Right cardiac atrium (tissue), 5 donors: ENCODE measurements at regions not wholly inside any gene's neighbourhood (a gene's known extent, or its start where the extent isn't known, plus 50 kb on each side); places are given as distances from the start of the nearest gene placed in this dataset.
A peak's percentile ranks its signal among the peaks of the same experiment; 100 is the strongest.

Source experiments
- ATAC-seq, 2 donors: fragments of 200-7000 bp; cut with Tn5 transposase; one replicate each; pipeline versions ENCODE4 v1.8.0 to v1.9.1; 2020; ENCODE audit warnings: moderate library complexity in 2 of 2, mild to moderate bottlenecking in 1 of 2
- DNase-seq, 3 donors: peaks; one replicate each; pipeline ENCODE4 v3.0.0-alpha.2; 2020
- H3K27ac ChIP-seq: one replicate; pipeline ENCODE4 v1.5.1; 2013; ENCODE audit warnings: mild to moderate bottlenecking, low read length, control low read depth, moderate library complexity
- H3K27me3 ChIP-seq: one replicate; pipeline ENCODE4 v1.6.1; 2013; ENCODE audit not compliant: control insufficient read depth, insufficient read depth
- H3K4me1 ChIP-seq: one replicate; pipeline ENCODE4 v1.6.1; 2013; ENCODE audit warnings: low read length; ENCODE audit not compliant: control insufficient read depth, insufficient read depth
- H3K4me3 ChIP-seq: one replicate; pipeline ENCODE4 v1.5.1; 2013; ENCODE audit warnings: low read length, control low read depth
- H3K9me3 ChIP-seq: one replicate; pipeline ENCODE4 v1.6.1; 2013; ENCODE audit warnings: low read length; ENCODE audit not compliant: control insufficient read depth
- WGBS: extraction: QIAGEN DNeasy Blood & Tissue Kit; methylation state at CpG from one replicate; pipeline ENCODE4 v1.1.7; 2013; 5-methylcytosine and 5-hydroxymethylcytosine counted together
- intact Hi-C, 4 donors: fragments of 100-400 bp; cut with DNase I; formaldehyde crosslinking; loops; one replicate each; pipeline versions ENCODE4 v1.11.0 to v1.14.0; 2022 to 2023
- donor health status: healthy with polysubstance abuse.
- donor health status: DM: no; HTN: yes; CAD: no.
- donor health status: DM: no; HTN: no; CAD: no.
- donor health status: DM: no; HTN: yes; CAD: no; lungs with severe emphysema.
- donor health status: DM: yes; HTN: yes; CAD: no.

GRCh38 chr4:137394018-137394417 is 138.3 kb downstream of the PCDH18 start:
- no peaks in the 10 kb centered on the region for H3K27me3 ChIP-seq
- no peak overlapping the region for H3K27ac ChIP-seq
- 51% methylated on average over 1 of the region's 1 CpG for WGBS
- H3K4me3 ChIP-seq: no peak overlapping the region
- intact Hi-C loops: no loop called here
- H3K4me1 ChIP-seq: no peaks in the 10 kb centered on the region
- ATAC-seq (no peak), DNase-seq (no peak)
- H3K9me3 ChIP-seq: no peaks in the 10 kb centered on the region

- intact Hi-C loops: no loop called here
- no peak overlapping the region for H3K4me3 ChIP-seq
- no peak overlapping the region for H3K27ac ChIP-seq
- ATAC-seq: no peak
- no peaks in the 10 kb centered on the region for H3K27me3 ChIP-seq
- no peaks in the 10 kb centered on the region for H3K9me3 ChIP-seq
- DNase-seq: no peak
- 58% methylated on average over 2 of the region's 2 CpGs for WGBS
- no peaks in the 10 kb centered on the region for H3K4me1 ChIP-seq
Observed at GRCh38 chr4:137393044-137393443, 139.2 kb downstream of the PCDH18 start.

- intact Hi-C loops: no loop called here
Observed at GRCh38 chr4:137390707-137391106, 141.6 kb downstream of the PCDH18 start.

GRCh38 chr4:137389911-137390520 is 142.3 kb downstream of the PCDH18 start:
- 85% methylated on average over 1 of the region's 1 CpG for WGBS
- H3K9me3 ChIP-seq: no peaks in the 10 kb centered on the region
- DNase-seq (no peak), ATAC-seq (no peak)
- H3K4me3 ChIP-seq: no peak overlapping the region
- H3K4me1 ChIP-seq: no peaks in the 10 kb centered on the region
- no peak overlapping the region for H3K27ac ChIP-seq
- H3K27me3 ChIP-seq: no peaks in the 10 kb centered on the region
- intact Hi-C loops: no loop called here

More at GRCh38 chr4:137390707-137391106, 141.6 kb downstream of the PCDH18 start:
- Histone ChIP-seq H3K9me3 (no peaks in the 10 kb centered on the region), H3K4me3 (no peak overlapping the region), H3K27ac (no peak overlapping the region), H3K27me3 (no peaks in the 10 kb centered on the region), H3K4me1 (no peaks in the 10 kb centered on the region)
- no peak for DNase-seq
- ATAC-seq: no peak

GRCh38 chr4:137387924-137388323 is 144.4 kb downstream of the PCDH18 start:
- Histone ChIP-seq H3K27ac (no peak overlapping the region), H3K9me3 (no peaks in the 10 kb centered on the region), H3K4me3 (no peak overlapping the region), H3K27me3 (no peaks in the 10 kb centered on the region), H3K4me1 (no peaks in the 10 kb centered on the region)
- intact Hi-C loops: no loop called here
- ATAC-seq (no peak), DNase-seq (no peak)
- WGBS: 45% methylated on average over 3 of the region's 3 CpGs

GRCh38 chr4:137384476-137384875 is 147.8 kb downstream of the PCDH18 start:
- no peak overlapping the region for H3K27ac ChIP-seq
- no peaks in the 10 kb centered on the region for H3K27me3 ChIP-seq
- H3K9me3 ChIP-seq: no peaks in the 10 kb centered on the region
- H3K4me1 ChIP-seq: no peaks in the 10 kb centered on the region
- 38% methylated on average over 1 of the region's 1 CpG for WGBS
- no peak overlapping the region for H3K4me3 ChIP-seq
- intact Hi-C loops: no loop called here
- DNase-seq (no peak), ATAC-seq (no peak)

GRCh38 chr4:137378821-137379220 is 153.5 kb downstream of the PCDH18 start:
- intact Hi-C loops: no loop called here
- no peak for DNase-seq
- Histone ChIP-seq H3K27me3 (no peaks in the 10 kb centered on the region), H3K4me3 (no peak overlapping the region), H3K9me3 (no peaks in the 10 kb centered on the region), H3K4me1 (no peaks in the 10 kb centered on the region), H3K27ac (no peak overlapping the region)
- 67% methylated on average over 1 of the region's 1 CpG for WGBS
- no peak for ATAC-seq

- H3K9me3 ChIP-seq: no peaks in the 10 kb centered on the region
- no peak overlapping the region for H3K27ac ChIP-seq
- WGBS: 77% methylated on average over 3 of the region's 3 CpGs
- ATAC-seq (no peak), DNase-seq (no peak)
- intact Hi-C loops: no loop called here
- no peaks in the 10 kb centered on the region for H3K27me3 ChIP-seq
- H3K4me3 ChIP-seq: no peak overlapping the region
- no peaks in the 10 kb centered on the region for H3K4me1 ChIP-seq
Observed at GRCh38 chr4:137378393-137378792, 153.9 kb downstream of the PCDH18 start.

- no peaks in the 10 kb centered on the region for H3K4me1 ChIP-seq
- H3K9me3 ChIP-seq: no peaks in the 10 kb centered on the region
- intact Hi-C loops: no loop called here
- ATAC-seq: no peak
- no peak overlapping the region for H3K4me3 ChIP-seq
- no peak overlapping the region for H3K27ac ChIP-seq
- no peaks in the 10 kb centered on the region for H3K27me3 ChIP-seq
- WGBS: 61% methylated on average over 2 of the region's 2 CpGs
- DNase-seq: no peak
Observed at GRCh38 chr4:137376312-137376711, 156.0 kb downstream of the PCDH18 start.

GRCh38 chr4:137375111-137375850 is 157.0 kb downstream of the PCDH18 start:
- Histone ChIP-seq H3K9me3 (no peaks in the 10 kb centered on the region), H3K4me1 (no peaks in the 10 kb centered on the region), H3K4me3 (no peak overlapping the region), H3K27ac (no peak overlapping the region), H3K27me3 (no peaks in the 10 kb centered on the region)
- intact Hi-C loops: no loop called here
- ATAC-seq (peak in 1 of 2 donors; percentile 36), DNase-seq (no peak)
- 58% methylated on average over 2 of the region's 2 CpGs for WGBS

- 73% methylated on average over 2 of the region's 2 CpGs for WGBS
- ATAC-seq: no peak
- H3K4me1 ChIP-seq: no peaks in the 10 kb centered on the region
Observed at GRCh38 chr4:137370679-137371078, 161.6 kb downstream of the PCDH18 start.

More at GRCh38 chr4:137370679-137371078, 161.6 kb downstream of the PCDH18 start:
- H3K27me3 ChIP-seq: no peaks in the 10 kb centered on the region
- H3K4me3 ChIP-seq: no peak overlapping the region
- H3K27ac ChIP-seq: no peak overlapping the region
- intact Hi-C loops: no loop called here
- DNase-seq: no peak
- no peaks in the 10 kb centered on the region for H3K9me3 ChIP-seq
